ENCODE measurements at regions not wholly inside any gene's neighbourhood (a gene's known extent, or its start where the extent isn't known, plus 50 kb on each side); places are given as distances from the start of the nearest gene placed in this dataset.
"Not testable (repeated sequence)": the region's sequence is repeated elsewhere in the genome, so short reads cannot be mapped to it uniquely, and the experiment has no call there.

DNA sequence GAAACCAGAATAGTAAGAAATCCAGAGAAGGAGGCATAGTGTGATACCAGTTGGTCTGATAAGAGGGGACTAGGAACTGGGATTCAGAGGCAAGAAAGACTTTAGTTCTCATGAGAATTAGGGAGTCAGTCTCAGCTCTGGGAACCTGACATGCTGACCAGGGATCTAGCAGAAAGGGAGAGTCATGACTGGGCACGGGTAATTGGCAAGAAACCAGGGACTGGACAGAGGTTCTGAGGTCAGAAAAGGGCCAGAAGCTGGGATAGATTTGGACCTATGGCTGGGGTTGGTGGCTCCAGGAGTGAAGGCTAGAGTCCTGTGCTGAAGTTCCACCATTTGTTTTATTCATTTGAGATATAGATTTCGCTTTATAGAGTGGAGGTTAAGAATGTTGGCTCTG lies 110.2 kb upstream of the C1GALT1C1 start:
- no peak overlapping the region for H3K4me3 ChIP-seq (ENCODE audit: low read depth, low read length)
- no peaks in the 10 kb centered on the region for H3K4me1 ChIP-seq (ENCODE audit: control insufficient read depth, insufficient read depth, low read length)
- no peak for DNase-seq (ENCODE audit: low read depth in 4 of 6, low spot score in 6 of 6)
- H3K36me3 ChIP-seq (ENCODE audit: control insufficient read depth, insufficient read depth, low read length), result no peaks in the 10 kb centered on the region
- H3K27ac ChIP-seq (ENCODE audit: low read depth, low read length), result no peak overlapping the region
- H3K27me3 ChIP-seq (ENCODE audit: control insufficient read depth, insufficient read depth, low read length), result no peaks in the 10 kb centered on the region
- no peaks in the 10 kb centered on the region for H3K9me3 ChIP-seq (ENCODE audit: control insufficient read depth, insufficient read depth, low read length)
- WGBS (ENCODE audit: insufficient coverage), result 72% methylated on average over 2 of the region's 2 CpGs

DNA sequence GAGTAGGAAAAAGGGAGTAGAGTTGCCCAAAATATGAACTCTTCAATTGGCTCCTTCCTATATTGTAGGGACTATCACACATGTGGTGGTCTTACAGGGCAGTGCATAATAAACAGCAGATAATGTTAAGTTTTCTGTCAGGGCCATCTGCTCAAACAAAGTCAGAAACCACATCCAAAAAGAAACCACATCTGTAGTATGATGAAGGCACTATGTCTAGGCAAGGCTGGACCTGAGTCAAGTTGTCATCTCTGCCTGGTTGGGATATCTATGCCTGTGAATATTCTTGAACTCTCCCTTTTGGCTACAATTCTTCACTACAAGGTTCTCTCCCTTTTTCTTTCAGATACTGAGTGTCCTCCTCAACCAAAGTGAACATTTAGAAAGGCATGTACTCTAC lies 109.4 kb upstream of the C1GALT1C1 start:
- H3K4me1 ChIP-seq (ENCODE audit: control insufficient read depth, insufficient read depth, low read length), result no peaks in the 10 kb centered on the region
- no peaks in the 10 kb centered on the region for H3K36me3 ChIP-seq (ENCODE audit: control insufficient read depth, insufficient read depth, low read length)
- H3K27me3 ChIP-seq (ENCODE audit: control insufficient read depth, insufficient read depth, low read length), result no peaks in the 10 kb centered on the region
- no peak overlapping the region for H3K4me3 ChIP-seq (ENCODE audit: low read depth, low read length)
- H3K9me3 ChIP-seq (ENCODE audit: control insufficient read depth, insufficient read depth, low read length), result no peaks in the 10 kb centered on the region
- no peak for DNase-seq (ENCODE audit: low read depth in 4 of 6, low spot score in 6 of 6)
- no peak overlapping the region for H3K27ac ChIP-seq (ENCODE audit: low read depth, low read length)

DNA sequence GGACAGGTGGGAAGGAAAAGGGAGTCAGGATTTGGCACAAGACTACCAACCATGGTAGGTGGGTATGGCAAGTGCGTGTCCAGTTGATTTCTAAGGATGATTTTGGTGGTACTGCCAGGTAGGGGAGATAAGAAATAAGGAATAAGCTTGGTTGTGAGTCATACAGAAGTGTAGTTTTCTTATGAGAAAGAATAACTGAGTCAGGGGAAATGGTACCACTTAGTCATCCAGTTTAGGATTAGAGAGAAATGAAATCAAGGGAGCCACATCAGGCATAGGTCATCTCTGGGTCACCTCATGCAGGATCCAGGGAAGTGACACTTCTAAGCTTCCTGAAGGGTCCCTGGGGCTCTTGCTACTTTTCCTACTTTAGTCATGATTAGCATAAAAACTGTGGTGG lies 107.1 kb upstream of the C1GALT1C1 start:
- Histone ChIP-seq H3K9me3 (ENCODE audit: control insufficient read depth, insufficient read depth, low read length) (no peaks in the 10 kb centered on the region), H3K4me3 (ENCODE audit: low read depth, low read length) (no peak overlapping the region), H3K4me1 (ENCODE audit: control insufficient read depth, insufficient read depth, low read length) (no peaks in the 10 kb centered on the region), H3K36me3 (ENCODE audit: control insufficient read depth, insufficient read depth, low read length) (no peaks in the 10 kb centered on the region), H3K27me3 (ENCODE audit: control insufficient read depth, insufficient read depth, low read length) (no peaks in the 10 kb centered on the region), H3K27ac (ENCODE audit: low read depth, low read length) (no peak overlapping the region)
- no peak for DNase-seq (ENCODE audit: low read depth in 4 of 6, low spot score in 6 of 6)
- WGBS (ENCODE audit: insufficient coverage), result 86% methylated on average over 1 of the region's 1 CpG

DNA sequence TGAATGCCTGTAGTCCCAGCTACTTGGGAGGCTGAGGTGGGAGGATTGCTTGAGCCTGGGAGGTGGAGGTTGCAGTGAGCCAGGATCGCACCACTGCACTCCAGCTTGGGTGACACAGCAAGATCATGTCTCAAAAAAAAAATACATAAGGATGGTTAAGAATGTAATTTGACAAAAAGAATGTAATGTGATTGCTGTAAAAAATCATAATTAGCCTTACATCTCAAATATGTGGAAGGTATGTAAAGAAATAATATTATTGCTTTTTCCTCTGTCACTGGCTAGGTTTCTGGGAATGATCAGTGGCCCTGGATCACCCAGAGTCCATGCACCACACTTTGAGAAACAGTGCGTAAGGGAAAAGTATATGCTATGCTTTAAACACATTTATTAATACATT lies 106.1 kb upstream of the C1GALT1C1 start:
- DNase-seq (ENCODE audit: low read depth in 4 of 6, low spot score in 6 of 6), result no peak
- H3K9me3 ChIP-seq (ENCODE audit: control insufficient read depth, insufficient read depth, low read length), result no peaks in the 10 kb centered on the region
- no peak overlapping the region for H3K27ac ChIP-seq (ENCODE audit: low read depth, low read length)
- no peaks in the 10 kb centered on the region for H3K36me3 ChIP-seq (ENCODE audit: control insufficient read depth, insufficient read depth, low read length)
- no peaks in the 10 kb centered on the region for H3K4me1 ChIP-seq (ENCODE audit: control insufficient read depth, insufficient read depth, low read length)
- H3K27me3 ChIP-seq (ENCODE audit: control insufficient read depth, insufficient read depth, low read length), result no peaks in the 10 kb centered on the region
- 100% methylated on average over 1 of the region's 2 CpGs for WGBS (ENCODE audit: insufficient coverage)
- H3K4me3 ChIP-seq (ENCODE audit: low read depth, low read length), result no peak overlapping the region

DNA sequence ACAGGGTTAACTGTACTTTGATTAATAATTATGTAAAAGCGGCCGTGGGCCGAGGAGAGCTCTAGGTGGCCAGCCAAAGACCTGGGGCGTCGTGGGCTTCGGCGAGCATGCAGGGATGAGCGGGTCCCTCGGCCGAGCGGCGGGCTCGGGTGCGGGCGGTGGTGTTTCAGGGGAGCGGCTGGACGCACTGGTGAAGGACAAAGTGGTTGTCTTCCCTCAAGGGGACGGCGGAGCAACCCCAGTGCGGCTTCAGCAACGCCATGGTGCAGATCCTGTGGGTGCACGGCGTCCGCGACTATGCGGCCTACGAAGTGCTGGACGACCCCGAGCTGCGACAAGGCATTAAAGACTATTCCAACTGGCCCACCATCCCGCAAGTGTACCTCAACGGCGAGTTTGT lies 103.0 kb upstream of the C1GALT1C1 start:
- no peak for DNase-seq (ENCODE audit: low read depth in 4 of 6, low spot score in 6 of 6)
- 86% methylated on average over 32 of the region's 33 CpGs for WGBS (ENCODE audit: insufficient coverage)
- H3K27me3 ChIP-seq (ENCODE audit: control insufficient read depth, insufficient read depth, low read length), result no peaks in the 10 kb centered on the region

DNA sequence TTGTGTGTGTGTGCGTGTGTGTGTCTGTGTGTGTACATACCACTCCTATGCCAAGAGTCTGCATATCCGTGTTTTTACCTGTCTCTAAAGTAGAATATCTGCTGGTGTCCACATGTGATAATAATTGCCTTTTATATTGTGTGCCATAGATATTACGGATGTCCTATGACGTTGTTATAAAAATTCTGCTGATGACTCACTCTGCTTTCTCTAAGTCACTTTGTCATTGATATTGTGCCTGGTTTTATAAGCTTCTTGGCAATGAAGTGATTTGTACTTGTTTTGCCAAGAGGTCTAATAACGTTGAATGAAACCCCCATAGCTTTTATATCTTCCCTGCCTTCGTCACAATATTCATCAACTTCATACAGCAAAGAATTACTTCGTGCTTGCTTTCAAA lies 102.6 kb upstream of the C1GALT1C1 start:
- no peak for DNase-seq (ENCODE audit: low read depth in 4 of 6, low spot score in 6 of 6)
- WGBS (ENCODE audit: insufficient coverage), result no CpG with 5 or more reads among the region's 7 CpGs
- Histone ChIP-seq H3K9me3 (ENCODE audit: control insufficient read depth, insufficient read depth, low read length) (no peaks in the 10 kb centered on the region), H3K4me1 (ENCODE audit: control insufficient read depth, insufficient read depth, low read length) (no peaks in the 10 kb centered on the region), H3K4me3 (ENCODE audit: low read depth, low read length) (no peak overlapping the region), H3K27me3 (ENCODE audit: control insufficient read depth, insufficient read depth, low read length) (no peaks in the 10 kb centered on the region), H3K36me3 (ENCODE audit: control insufficient read depth, insufficient read depth, low read length) (no peaks in the 10 kb centered on the region), H3K27ac (ENCODE audit: low read depth, low read length) (no peak overlapping the region)

More for the DNA sequence above, 103.0 kb upstream of the C1GALT1C1 start:
- Histone ChIP-seq H3K4me3 (ENCODE audit: low read depth, low read length) (no peak overlapping the region), H3K9me3 (ENCODE audit: control insufficient read depth, insufficient read depth, low read length) (no peaks in the 10 kb centered on the region), H3K4me1 (ENCODE audit: control insufficient read depth, insufficient read depth, low read length) (no peaks in the 10 kb centered on the region), H3K36me3 (ENCODE audit: control insufficient read depth, insufficient read depth, low read length) (no peaks in the 10 kb centered on the region), H3K27ac (ENCODE audit: low read depth, low read length) (no peak overlapping the region)

DNA sequence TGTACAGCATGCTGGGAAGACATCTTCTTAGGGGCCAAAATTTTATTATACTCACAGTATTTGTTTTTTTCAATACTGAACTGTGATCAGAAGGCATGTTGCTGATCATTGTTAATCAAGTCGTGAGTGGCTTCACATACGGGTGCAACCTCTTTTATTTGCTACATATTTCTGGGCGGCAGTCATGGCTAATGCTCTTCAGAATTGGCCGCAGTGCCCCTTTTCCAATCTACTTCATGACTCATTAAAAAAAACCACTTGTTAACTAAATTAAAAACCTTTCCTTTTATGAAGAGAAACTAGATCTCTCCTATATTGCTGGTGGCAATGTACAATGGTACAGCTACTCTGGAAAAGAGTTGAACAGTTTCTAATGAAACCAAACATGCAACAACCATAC lies 101.5 kb upstream of the C1GALT1C1 start:
- no peak for DNase-seq (ENCODE audit: low read depth in 4 of 6, low spot score in 6 of 6)
- Histone ChIP-seq H3K4me1 (ENCODE audit: control insufficient read depth, insufficient read depth, low read length) (no peaks in the 10 kb centered on the region), H3K36me3 (ENCODE audit: control insufficient read depth, insufficient read depth, low read length) (no peaks in the 10 kb centered on the region), H3K4me3 (ENCODE audit: low read depth, low read length) (no peak overlapping the region), H3K9me3 (ENCODE audit: control insufficient read depth, insufficient read depth, low read length) (no peaks in the 10 kb centered on the region), H3K27ac (ENCODE audit: low read depth, low read length) (no peak overlapping the region), H3K27me3 (ENCODE audit: control insufficient read depth, insufficient read depth, low read length) (no peaks in the 10 kb centered on the region)
- 17% methylated on average over 2 of the region's 4 CpGs for WGBS (ENCODE audit: insufficient coverage)

DNA sequence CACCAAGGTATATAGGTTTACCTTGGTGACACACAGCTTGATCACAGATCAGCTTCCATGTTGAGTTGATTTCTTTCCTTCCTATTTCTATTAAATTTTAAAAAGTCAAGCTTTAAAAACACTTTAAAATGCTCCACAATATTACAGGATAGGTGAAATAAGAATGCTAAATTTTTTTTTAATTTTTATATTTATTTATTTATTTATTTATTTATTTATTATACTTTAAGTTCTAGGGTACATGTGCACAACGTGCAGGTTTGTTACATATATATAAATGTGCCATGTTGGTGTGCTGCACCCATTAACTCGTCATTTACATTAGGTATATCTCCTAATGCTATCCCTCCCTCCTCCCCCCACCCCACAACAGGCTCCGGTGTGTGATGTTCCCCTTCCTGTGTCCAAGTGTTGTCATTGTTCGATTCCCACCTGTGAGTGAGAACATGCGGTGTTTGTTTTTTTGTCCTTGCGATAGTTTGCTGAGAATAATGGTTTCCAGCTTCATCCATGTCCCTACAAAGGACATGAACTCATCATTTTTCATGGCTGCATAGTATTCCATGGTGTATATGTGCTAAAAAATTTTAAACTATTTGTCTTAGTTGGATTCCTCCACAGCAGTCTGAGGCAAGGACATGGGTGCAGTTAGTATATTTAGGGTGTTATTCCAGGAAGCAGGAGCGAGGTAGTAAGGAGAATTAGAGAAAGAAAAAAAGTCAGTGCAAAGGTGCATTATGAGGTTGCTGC lies 99.8 kb upstream of the C1GALT1C1 start:
- H3K4me1 ChIP-seq (ENCODE audit: control insufficient read depth, insufficient read depth, low read length); H3K27me3 ChIP-seq (ENCODE audit: control insufficient read depth, insufficient read depth, low read length); H3K4me3 ChIP-seq (ENCODE audit: low read depth, low read length); DNase-seq (ENCODE audit: low read depth in 4 of 6, low spot score in 6 of 6); H3K9me3 ChIP-seq (ENCODE audit: control insufficient read depth, insufficient read depth, low read length); H3K27ac ChIP-seq (ENCODE audit: low read depth, low read length); H3K36me3 ChIP-seq (ENCODE audit: control insufficient read depth, insufficient read depth, low read length): not testable (repeated sequence)
- WGBS (ENCODE audit: insufficient coverage), result 60% methylated on average over 1 of the region's 7 CpGs

DNA sequence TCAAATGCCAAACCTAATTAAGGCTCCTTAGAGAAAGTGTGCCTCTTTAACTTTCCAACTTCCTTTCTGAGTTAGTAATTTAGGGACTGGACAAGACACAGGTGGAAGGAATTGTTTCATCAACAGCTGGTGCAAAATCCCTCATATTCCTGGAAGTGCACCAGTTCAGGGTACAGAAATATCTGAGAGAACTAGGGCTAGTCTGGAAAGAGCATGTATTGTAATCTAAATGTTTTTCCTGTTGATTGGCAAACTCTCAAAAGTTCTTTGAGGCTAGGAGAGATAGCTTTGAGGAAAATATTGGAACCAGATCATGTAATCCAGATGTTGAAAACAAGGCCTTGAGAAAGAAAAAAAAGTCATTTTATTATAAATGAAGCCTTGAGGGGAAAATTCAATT lies 98.1 kb upstream of the C1GALT1C1 start:
- Histone ChIP-seq H3K4me3 (ENCODE audit: low read depth, low read length) (no peak overlapping the region), H3K27me3 (ENCODE audit: control insufficient read depth, insufficient read depth, low read length) (no peaks in the 10 kb centered on the region), H3K4me1 (ENCODE audit: control insufficient read depth, insufficient read depth, low read length) (no peaks in the 10 kb centered on the region), H3K36me3 (ENCODE audit: control insufficient read depth, insufficient read depth, low read length) (no peaks in the 10 kb centered on the region), H3K27ac (ENCODE audit: low read depth, low read length) (no peak overlapping the region), H3K9me3 (ENCODE audit: control insufficient read depth, insufficient read depth, low read length) (no peaks in the 10 kb centered on the region)
- peak in 1 of 6 donors; percentile 6 for DNase-seq (ENCODE audit: low read depth in 4 of 6, low spot score in 6 of 6)

DNA sequence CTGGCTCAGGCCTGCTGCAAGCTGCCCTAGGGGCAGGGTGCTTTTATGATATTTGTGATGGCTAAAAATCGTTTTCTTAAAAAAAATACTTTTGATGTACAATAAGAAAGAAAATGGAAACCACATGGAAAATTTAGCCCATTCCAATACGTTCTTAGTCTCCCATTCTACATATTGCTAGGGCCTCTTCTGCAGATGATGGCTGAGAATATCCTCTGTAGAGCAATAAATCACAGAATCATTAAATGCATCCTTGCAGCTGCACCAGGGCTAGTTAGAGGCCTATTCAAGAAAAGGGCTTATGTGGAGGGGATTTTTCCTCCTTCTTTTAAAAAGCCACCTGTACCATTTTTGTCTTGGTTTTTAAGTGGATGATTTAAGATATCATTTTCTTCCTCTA lies 97.6 kb upstream of the C1GALT1C1 start:
- WGBS (ENCODE audit: insufficient coverage), result no CpG with 5 or more reads among the region's 2 CpGs
- H3K4me3 ChIP-seq (ENCODE audit: low read depth, low read length), result no peak overlapping the region
- H3K27me3 ChIP-seq (ENCODE audit: control insufficient read depth, insufficient read depth, low read length), result no peaks in the 10 kb centered on the region
- H3K4me1 ChIP-seq (ENCODE audit: control insufficient read depth, insufficient read depth, low read length), result no peaks in the 10 kb centered on the region
- no peaks in the 10 kb centered on the region for H3K36me3 ChIP-seq (ENCODE audit: control insufficient read depth, insufficient read depth, low read length)
- H3K9me3 ChIP-seq (ENCODE audit: control insufficient read depth, insufficient read depth, low read length), result no peaks in the 10 kb centered on the region
- DNase-seq (ENCODE audit: low read depth in 4 of 6, low spot score in 6 of 6), result peak in 2 of 6 donors; percentile 2 to 3
- H3K27ac ChIP-seq (ENCODE audit: low read depth, low read length), result no peak overlapping the region

Measured in spinal cord (tissue), 9 donors.